ENCODE measurements at regions not wholly inside any gene's neighbourhood (a gene's known extent, or its start where the extent isn't known, plus 50 kb on each side); places are given as distances from the start of the nearest gene placed in this dataset.

DNA sequence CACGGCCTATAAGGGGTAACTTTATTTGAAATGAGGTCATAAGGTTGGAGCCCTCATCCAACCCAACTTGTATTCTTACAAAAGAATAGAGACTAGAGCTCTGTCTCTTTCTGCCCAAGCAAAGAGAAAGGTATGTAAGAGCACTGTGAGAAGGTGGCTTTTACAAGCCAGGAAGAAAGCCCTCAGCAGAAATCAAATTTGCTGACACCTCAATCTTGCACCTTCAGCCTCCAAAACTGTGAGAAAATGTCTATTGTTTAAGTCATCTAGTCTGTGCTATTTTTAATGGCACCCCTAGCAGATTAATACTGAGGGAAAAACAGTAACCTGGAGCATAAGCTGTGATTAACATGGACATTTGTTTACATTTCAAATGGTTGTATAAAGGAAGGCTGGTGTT, 860.7 kb downstream of the PCDH7 start:
- CTCF ChIA-PET = no interaction called here
- Histone ChIP-seq H2AFZ (ENCODE audit: low read depth, low read length, poor library complexity, severe bottlenecking) (no peak overlapping the region), H3K4me2 (ENCODE audit: low read length) (no peak overlapping the region), H3K9ac (ENCODE audit: low read length) (no peak overlapping the region), H3K79me2 (ENCODE audit: insufficient read depth, low read length) (no peaks in the 10 kb centered on the region), H4K20me1 (ENCODE audit: insufficient read depth) (no peaks in the 10 kb centered on the region), H3K9me2 (ENCODE audit: insufficient read depth) (peaks cover 2% of the 10 kb centered on the region; the same call in 1 of the 2 replicates), H3K4me3 (replicated peaks in 1 of 2; ENCODE audit: low read depth in 1 of 2, low read length in 2 of 2) (no peak overlapping the region), H3K27me3 (ENCODE audit: insufficient read depth, low read length) (no peaks in the 10 kb centered on the region), H3K36me3 (ENCODE audit: control insufficient read depth in 1 of 2, insufficient read depth in 2 of 2, low read length in 2 of 2) (no peaks in the 10 kb centered on the region), H3K4me1 (ENCODE audit: control insufficient read depth in 1 of 2, insufficient read depth in 2 of 2, low read length in 2 of 2) (no peaks in the 10 kb centered on the region), H3K9me3 (ENCODE audit: control insufficient read depth in 1 of 2, insufficient read depth in 1 of 2, low read depth in 1 of 2, low read length in 2 of 2) (no peaks in the 10 kb centered on the region), H3K27ac (ENCODE audit: low read depth, low read length) (no peak overlapping the region)
- ATAC-seq (no peak), DNase-seq (ENCODE audit: low read depth, low spot score) (no peak)
- POLR2A ChIA-PET = no interaction called here
- RAD21 ChIA-PET (ENCODE audit: low non-redundant PET in 1 of 2, low total read pairs in 2 of 2, uncharacterized antibody in 2 of 2, unreplicated experiment in 2 of 2) = no interaction called here
- BruUV-seq (replicated peaks) = no TSS peak
- intact Hi-C loops (cut with micrococcal nuclease) = no loop called here
- TF ChIP-seq, protein P1, sequence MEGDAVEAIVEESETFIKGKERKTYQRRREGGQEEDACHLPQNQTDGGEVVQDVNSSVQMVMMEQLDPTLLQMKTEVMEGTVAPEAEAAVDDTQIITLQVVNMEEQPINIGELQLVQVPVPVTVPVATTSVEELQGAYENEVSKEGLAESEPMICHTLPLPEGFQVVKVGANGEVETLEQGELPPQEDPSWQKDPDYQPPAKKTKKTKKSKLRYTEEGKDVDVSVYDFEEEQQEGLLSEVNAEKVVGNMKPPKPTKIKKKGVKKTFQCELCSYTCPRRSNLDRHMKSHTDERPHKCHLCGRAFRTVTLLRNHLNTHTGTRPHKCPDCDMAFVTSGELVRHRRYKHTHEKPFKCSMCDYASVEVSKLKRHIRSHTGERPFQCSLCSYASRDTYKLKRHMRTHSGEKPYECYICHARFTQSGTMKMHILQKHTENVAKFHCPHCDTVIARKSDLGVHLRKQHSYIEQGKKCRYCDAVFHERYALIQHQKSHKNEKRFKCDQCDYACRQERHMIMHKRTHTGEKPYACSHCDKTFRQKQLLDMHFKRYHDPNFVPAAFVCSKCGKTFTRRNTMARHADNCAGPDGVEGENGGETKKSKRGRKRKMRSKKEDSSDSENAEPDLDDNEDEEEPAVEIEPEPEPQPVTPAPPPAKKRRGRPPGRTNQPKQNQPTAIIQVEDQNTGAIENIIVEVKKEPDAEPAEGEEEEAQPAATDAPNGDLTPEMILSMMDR (IDR thresholded peaks at IDR 0.05 in 2 of 3, conservative IDR thresholded peaks at IDR 0.05 in 1 of 3; ENCODE audit: borderline replicate concordance in 1 of 3, insufficient read depth in 1 of 3, low read depth in 2 of 3, low read length in 2 of 3) = no peak

DNA sequence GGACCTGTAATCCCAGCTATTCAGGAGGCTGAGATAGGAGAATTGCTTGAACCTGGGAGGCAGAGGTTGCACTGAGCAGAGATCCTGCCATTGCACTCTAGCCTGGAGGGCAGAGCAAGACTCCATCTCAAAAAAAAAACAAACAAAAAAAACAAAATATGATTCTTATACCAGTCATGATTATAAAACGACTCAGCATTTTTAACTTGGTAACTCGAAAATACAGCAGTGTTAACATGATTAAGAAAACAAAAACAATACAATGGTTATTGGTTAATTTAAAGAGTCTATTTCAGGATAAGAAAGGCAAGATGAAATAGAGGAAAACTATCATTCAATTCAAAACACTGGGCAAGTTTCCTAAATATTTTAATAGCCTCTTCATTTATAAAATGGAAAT, 865.3 kb downstream of the PCDH7 start:
- no peak overlapping the region for H3K4me2 ChIP-seq (ENCODE audit: low read length)
- no peaks in the 10 kb centered on the region for H3K27me3 ChIP-seq (ENCODE audit: insufficient read depth, low read length)
- H3K4me3 ChIP-seq (replicated peaks in 1 of 2; ENCODE audit: low read depth in 1 of 2, low read length in 2 of 2) = no peak overlapping the region
- H3K9me3 ChIP-seq (ENCODE audit: control insufficient read depth in 1 of 2, insufficient read depth in 1 of 2, low read depth in 1 of 2, low read length in 2 of 2) = no peaks in the 10 kb centered on the region
- H3K9ac ChIP-seq (ENCODE audit: low read length) = no peak overlapping the region
- H3K79me2 ChIP-seq (ENCODE audit: insufficient read depth, low read length) = no peaks in the 10 kb centered on the region
- ATAC-seq = no peak
- CTCF ChIA-PET = no interaction called here
- POLR2A ChIA-PET = no interaction called here
- H2AFZ ChIP-seq (ENCODE audit: low read depth, low read length, poor library complexity, severe bottlenecking) = no peak overlapping the region
- H4K20me1 ChIP-seq (ENCODE audit: insufficient read depth) = no peaks in the 10 kb centered on the region
- intact Hi-C loops (cut with micrococcal nuclease) = no loop called here
- no peak overlapping the region for H3K27ac ChIP-seq (ENCODE audit: low read depth, low read length)
- RAD21 ChIA-PET (ENCODE audit: low non-redundant PET in 1 of 2, low total read pairs in 2 of 2, uncharacterized antibody in 2 of 2, unreplicated experiment in 2 of 2) = no interaction called here
- no peaks in the 10 kb centered on the region for H3K36me3 ChIP-seq (ENCODE audit: control insufficient read depth in 1 of 2, insufficient read depth in 2 of 2, low read length in 2 of 2)
- H3K4me1 ChIP-seq (ENCODE audit: control insufficient read depth in 1 of 2, insufficient read depth in 2 of 2, low read length in 2 of 2) = no peaks in the 10 kb centered on the region
- no TSS peak for BruUV-seq (replicated peaks)
- peaks cover 2% of the 10 kb centered on the region; the same call in 1 of the 2 replicates for H3K9me2 ChIP-seq (ENCODE audit: insufficient read depth)
- DNase-seq (ENCODE audit: low read depth, low spot score) = no peak
- TF ChIP-seq, protein P2, sequence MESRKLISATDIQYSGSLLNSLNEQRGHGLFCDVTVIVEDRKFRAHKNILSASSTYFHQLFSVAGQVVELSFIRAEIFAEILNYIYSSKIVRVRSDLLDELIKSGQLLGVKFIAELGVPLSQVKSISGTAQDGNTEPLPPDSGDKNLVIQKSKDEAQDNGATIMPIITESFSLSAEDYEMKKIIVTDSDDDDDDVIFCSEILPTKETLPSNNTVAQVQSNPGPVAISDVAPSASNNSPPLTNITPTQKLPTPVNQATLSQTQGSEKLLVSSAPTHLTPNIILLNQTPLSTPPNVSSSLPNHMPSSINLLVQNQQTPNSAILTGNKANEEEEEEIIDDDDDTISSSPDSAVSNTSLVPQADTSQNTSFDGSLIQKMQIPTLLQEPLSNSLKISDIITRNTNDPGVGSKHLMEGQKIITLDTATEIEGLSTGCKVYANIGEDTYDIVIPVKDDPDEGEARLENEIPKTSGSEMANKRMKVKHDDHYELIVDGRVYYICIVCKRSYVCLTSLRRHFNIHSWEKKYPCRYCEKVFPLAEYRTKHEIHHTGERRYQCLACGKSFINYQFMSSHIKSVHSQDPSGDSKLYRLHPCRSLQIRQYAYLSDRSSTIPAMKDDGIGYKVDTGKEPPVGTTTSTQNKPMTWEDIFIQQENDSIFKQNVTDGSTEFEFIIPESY (IDR thresholded peaks at IDR 0.05; ENCODE audit: extremely low read depth, insufficient replicate concordance, low read length) = no peak
- no peak for TF ChIP-seq EGR1 (IDR thresholded peaks at IDR 0.05; ENCODE audit: low read depth)
- TF ChIP-seq FOSL1 (IDR thresholded peaks at IDR 0.05; ENCODE audit: low read depth) = no peak
- TF ChIP-seq, protein P1 (IDR thresholded peaks at IDR 0.05 in 2 of 3, conservative IDR thresholded peaks at IDR 0.05 in 1 of 3; ENCODE audit: borderline replicate concordance in 1 of 3, insufficient read depth in 1 of 3, low read depth in 2 of 3, low read length in 2 of 3) = no peak
- TF ChIP-seq SRF (IDR thresholded peaks at IDR 0.05; ENCODE audit: low read depth) = no peak
- TF ChIP-seq JUND (IDR thresholded peaks at IDR 0.05) = no peak
- no peak for TF ChIP-seq ZFX (IDR thresholded peaks at IDR 0.05)
- no peak for TF ChIP-seq POLR2A (IDR thresholded peaks at IDR 0.05; ENCODE audit: borderline replicate concordance, extremely low read depth, insufficient read depth, insufficient read length)
- no peak for TF ChIP-seq SP1 (IDR thresholded peaks at IDR 0.05; ENCODE audit: low read depth)
- TF ChIP-seq RAD21 (IDR thresholded peaks at IDR 0.05; ENCODE audit: low read depth) = no peak
- TF ChIP-seq, protein P3, sequence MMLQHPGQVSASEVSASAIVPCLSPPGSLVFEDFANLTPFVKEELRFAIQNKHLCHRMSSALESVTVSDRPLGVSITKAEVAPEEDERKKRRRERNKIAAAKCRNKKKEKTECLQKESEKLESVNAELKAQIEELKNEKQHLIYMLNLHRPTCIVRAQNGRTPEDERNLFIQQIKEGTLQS (IDR thresholded peaks at IDR 0.05) = no peak
- no peak for TF ChIP-seq ZNF274 (IDR thresholded peaks at IDR 0.05; ENCODE audit: low read depth, low read length)
- TF ChIP-seq EZH2 (IDR thresholded peaks at IDR 0.05) = no peak
- no peak for TF ChIP-seq SIN3A (IDR thresholded peaks at IDR 0.05; ENCODE audit: low read depth)
- TF ChIP-seq POLR2AphosphoS5 (IDR thresholded peaks at IDR 0.05; ENCODE audit: low read depth, low read length) = no peak
- TF ChIP-seq, protein P4, sequence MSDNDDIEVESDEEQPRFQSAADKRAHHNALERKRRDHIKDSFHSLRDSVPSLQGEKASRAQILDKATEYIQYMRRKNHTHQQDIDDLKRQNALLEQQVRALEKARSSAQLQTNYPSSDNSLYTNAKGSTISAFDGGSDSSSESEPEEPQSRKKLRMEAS (IDR thresholded peaks at IDR 0.05) = no peak

Data from HCT116 (cell line).